NT2/D1 (cell line): ENCODE measurements at regions not wholly inside any gene's neighbourhood (a gene's known extent, or its start where the extent isn't known, plus 50 kb on each side); places are given as distances from the start of the nearest gene placed in this dataset.

Experiments used
- SUZ12 ChIP-seq: IDR thresholded peaks from 2 replicates; pipeline ENCODE4 v1.6.1; 2011; ENCODE audit not compliant: insufficient read length, insufficient read depth; ENCODE audit errors: extremely low read depth
- YY1 ChIP-seq: IDR thresholded peaks from 2 replicates; pipeline ENCODE4 v1.6.1; 2011; ENCODE audit not compliant: insufficient read length, insufficient read depth
- ZNF274 ChIP-seq: IDR thresholded peaks from 2 replicates; pipeline ENCODE4 v1.6.1; 2011; ENCODE audit warnings: mild to moderate bottlenecking, low read depth, low read length

DNA sequence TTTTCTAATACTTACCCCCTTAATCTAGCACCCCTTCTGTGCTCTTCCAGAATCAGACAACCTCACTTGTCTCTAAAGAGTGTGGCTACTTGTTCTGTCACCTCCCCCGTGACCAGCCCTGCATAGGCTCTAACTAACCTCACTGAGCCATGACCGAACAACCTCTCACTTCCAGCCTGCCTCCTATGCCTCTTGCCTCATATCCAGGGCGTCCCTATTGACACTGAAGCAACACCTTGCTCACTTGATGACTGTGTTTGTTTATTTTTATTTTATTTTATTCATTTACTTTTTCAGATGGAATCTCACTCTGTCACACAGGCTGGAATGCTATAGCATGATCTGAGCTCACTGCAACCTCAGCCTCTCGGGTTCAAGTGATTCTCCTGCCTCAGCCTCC, 235.1 kb upstream of the B3GALT2 start:
- no peak for TF ChIP-seq YY1
- TF ChIP-seq SUZ12, result no peak
- no peak for TF ChIP-seq ZNF274
